ENCODE measurements at regions not wholly inside any gene's neighbourhood (a gene's known extent, or its start where the extent isn't known, plus 50 kb on each side); places are given as distances from the start of the nearest gene placed in this dataset.

- DNase-seq (ENCODE audit: low read depth): no peak
- no peak overlapping the region for H3K4me3 ChIP-seq (ENCODE audit: low read depth, low read length)
- TF ChIP-seq, protein P1, sequence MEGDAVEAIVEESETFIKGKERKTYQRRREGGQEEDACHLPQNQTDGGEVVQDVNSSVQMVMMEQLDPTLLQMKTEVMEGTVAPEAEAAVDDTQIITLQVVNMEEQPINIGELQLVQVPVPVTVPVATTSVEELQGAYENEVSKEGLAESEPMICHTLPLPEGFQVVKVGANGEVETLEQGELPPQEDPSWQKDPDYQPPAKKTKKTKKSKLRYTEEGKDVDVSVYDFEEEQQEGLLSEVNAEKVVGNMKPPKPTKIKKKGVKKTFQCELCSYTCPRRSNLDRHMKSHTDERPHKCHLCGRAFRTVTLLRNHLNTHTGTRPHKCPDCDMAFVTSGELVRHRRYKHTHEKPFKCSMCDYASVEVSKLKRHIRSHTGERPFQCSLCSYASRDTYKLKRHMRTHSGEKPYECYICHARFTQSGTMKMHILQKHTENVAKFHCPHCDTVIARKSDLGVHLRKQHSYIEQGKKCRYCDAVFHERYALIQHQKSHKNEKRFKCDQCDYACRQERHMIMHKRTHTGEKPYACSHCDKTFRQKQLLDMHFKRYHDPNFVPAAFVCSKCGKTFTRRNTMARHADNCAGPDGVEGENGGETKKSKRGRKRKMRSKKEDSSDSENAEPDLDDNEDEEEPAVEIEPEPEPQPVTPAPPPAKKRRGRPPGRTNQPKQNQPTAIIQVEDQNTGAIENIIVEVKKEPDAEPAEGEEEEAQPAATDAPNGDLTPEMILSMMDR (conservative IDR thresholded peaks at IDR 0.05; ENCODE audit: low read depth, low read length): no peak
Measured at GRCh38 chr12:89945123-89945522, 236.5 kb upstream of the ATP2B1 start.

- TF ChIP-seq, protein P1 (conservative IDR thresholded peaks at IDR 0.05; ENCODE audit: low read depth, low read length): no peak
Measured at GRCh38 chr12:89943463-89943862, 234.8 kb upstream of the ATP2B1 start.

GRCh38 chr12:89941436-89941835 lies 232.8 kb upstream of the ATP2B1 start:
- no peak for DNase-seq (ENCODE audit: low read depth)
- TF ChIP-seq, protein P1 (conservative IDR thresholded peaks at IDR 0.05; ENCODE audit: low read depth, low read length): no peak
- H3K4me3 ChIP-seq (ENCODE audit: low read depth, low read length): no peak overlapping the region

More at GRCh38 chr12:89943463-89943862, 234.8 kb upstream of the ATP2B1 start:
- H3K4me3 ChIP-seq (ENCODE audit: low read depth, low read length): no peak overlapping the region
- no peak for DNase-seq (ENCODE audit: low read depth)

DNA sequence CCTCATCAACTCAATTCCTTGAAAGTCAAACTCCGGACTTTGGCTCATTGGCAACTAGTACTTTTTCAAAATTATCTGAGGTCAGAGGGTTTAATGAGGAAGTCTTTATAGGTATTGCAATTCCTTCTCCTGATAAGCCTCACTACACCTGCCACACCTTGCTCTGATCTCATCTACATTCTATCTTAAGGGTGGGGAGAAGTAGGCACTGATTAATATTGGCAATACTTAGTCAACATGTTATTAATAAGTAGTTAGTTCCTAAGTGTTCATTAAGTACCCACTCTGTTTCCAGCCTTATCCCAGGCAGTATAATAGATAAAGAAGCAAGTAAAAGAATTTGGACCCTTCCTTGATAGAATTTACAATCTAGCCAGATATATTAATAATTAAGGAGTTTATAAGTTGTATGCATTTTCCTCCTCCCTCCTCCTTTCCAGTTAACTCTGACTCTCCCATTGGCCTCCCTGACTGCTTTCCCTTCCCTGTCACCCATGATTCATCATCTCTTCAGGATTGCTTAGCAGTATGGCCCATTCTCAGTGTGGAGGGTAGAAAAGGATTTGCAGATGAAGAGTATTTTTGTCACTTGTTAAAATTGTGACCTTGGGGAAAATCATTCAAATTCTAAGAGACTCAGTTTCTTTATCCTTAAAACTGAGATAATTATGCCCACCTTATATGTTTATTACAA lies 231.0 kb upstream of the ATP2B1 start:
- no peak overlapping the region for H3K4me3 ChIP-seq (ENCODE audit: low read depth, low read length)
- TF ChIP-seq, protein P1 (conservative IDR thresholded peaks at IDR 0.05; ENCODE audit: low read depth, low read length): no peak
- no peak for DNase-seq (ENCODE audit: low read depth)

- TF ChIP-seq, protein P1 (conservative IDR thresholded peaks at IDR 0.05; ENCODE audit: low read depth, low read length): no peak
- H3K4me3 ChIP-seq (ENCODE audit: low read depth, low read length): no peak overlapping the region
- DNase-seq (ENCODE audit: low read depth): no peak
Measured at GRCh38 chr12:89936631-89937030, 228.0 kb upstream of the ATP2B1 start.

DNA sequence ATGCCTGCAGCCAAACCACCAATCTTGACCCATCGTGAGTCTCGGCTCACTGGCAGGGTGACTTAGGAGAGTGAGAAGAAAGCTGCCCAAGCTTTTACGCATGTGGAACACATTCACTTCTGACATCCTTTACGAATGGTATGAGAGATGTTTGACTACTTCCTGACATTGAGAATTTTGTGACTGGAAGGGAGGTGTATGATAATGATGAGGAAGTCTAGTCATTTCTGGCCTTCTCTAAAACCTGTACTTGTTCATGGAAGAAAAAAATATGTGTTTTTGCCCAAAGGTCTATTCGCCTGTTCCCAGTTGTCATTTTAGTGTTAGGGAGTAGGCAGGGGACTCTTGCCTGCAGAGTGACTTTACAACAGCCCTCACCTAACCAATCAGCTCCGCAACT lies 227.2 kb upstream of the ATP2B1 start:
- no peak overlapping the region for H3K4me3 ChIP-seq (ENCODE audit: low read depth, low read length)
- TF ChIP-seq, protein P1 (conservative IDR thresholded peaks at IDR 0.05; ENCODE audit: low read depth, low read length): no peak
- no peak for DNase-seq (ENCODE audit: low read depth)

- H3K4me3 ChIP-seq (ENCODE audit: low read depth, low read length): no peak overlapping the region
- no peak for DNase-seq (ENCODE audit: low read depth)
Measured at GRCh38 chr12:89933911-89934310, 225.3 kb upstream of the ATP2B1 start.

More at GRCh38 chr12:89933911-89934310, 225.3 kb upstream of the ATP2B1 start:
- TF ChIP-seq, protein P1 (conservative IDR thresholded peaks at IDR 0.05; ENCODE audit: low read depth, low read length): no peak

Measured in epithelial cell of proximal tubule (primary cell).